HG02885 (cell line): ENCODE measurements at regions not wholly inside any gene's neighbourhood (a gene's known extent, or its start where the extent isn't known, plus 50 kb on each side); places are given as distances from the start of the nearest gene placed in this dataset.

ENCODE experiments used
- ATAC-seq: cut with Tn5 transposase; IDR thresholded peaks from one replicate; pipeline ENCODE4 v1.9.1; 2021; ENCODE audit warnings: mild to moderate bottlenecking; ENCODE audit not compliant: unreplicated experiment, poor library complexity

DNA sequence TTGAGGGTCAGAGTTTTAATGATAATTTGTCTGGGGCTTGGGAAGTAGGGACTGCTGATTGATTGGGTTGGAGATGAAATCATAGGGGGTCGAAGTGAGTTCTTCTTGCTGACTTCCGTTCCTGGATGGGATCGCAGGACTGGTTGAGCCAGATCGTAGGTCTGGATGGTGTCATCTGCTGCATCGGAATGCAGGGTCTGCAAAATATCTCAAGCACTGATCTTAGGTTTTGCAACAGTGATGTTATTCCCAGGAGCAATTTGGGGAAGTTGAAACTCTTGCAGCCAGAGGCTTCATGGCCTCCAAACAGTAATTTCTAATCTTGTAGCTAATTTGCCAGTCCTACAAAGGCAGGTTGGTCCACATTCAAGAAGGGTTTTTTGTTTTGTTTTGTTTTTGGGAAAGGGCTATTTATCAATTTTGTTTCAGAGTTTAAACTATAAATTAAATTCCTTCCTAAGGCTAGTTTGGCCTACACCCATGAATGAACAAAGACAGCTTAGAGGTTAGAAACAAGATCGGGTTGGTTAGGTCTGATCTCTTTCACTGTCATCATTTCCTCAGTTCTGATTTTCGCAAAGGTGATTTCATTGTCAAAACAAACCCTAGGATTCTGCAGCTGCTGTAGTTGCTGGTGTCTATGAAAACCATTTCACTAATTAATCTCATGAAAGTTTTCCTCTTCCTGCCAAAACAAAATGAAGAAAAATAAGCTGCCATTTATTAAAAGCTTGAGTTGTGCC, 388.0 kb downstream of the TMEM232 start:
- ATAC-seq: no peak

- no peak for ATAC-seq
These were observed 387.1 kb downstream of the TMEM232 start for GRCh38 chr5:110339399-110339798.

GRCh38 chr5:110341836-110342235, 384.6 kb downstream of the TMEM232 start:
- no peak for ATAC-seq

- ATAC-seq: no peak
These were observed 383.8 kb downstream of the TMEM232 start for GRCh38 chr5:110342683-110343082.

- ATAC-seq: no peak
These were observed 382.9 kb downstream of the TMEM232 start for GRCh38 chr5:110343616-110344015.

DNA sequence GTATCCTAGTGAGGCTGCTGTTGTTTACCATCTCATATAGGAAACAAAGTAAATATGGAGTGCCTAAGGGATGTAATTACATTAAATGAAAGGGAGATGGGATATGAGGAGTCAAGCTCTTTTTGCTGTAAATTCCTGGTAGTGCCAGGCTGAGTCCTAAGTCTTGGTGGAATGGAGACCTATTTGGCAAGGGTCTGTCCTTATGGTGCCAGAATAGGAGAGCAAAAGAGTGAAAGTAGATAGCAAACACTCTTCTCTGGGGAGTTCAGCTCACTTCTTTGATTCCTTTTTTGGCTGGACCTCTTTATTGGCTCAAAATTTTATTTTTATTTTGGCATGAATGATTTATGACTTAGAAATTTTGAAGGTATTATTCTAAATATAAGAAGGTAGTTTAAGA, 380.8 kb downstream of the TMEM232 start:
- ATAC-seq: no peak

GRCh38 chr5:110346893-110347358, 379.5 kb downstream of the TMEM232 start:
- ATAC-seq: no peak

DNA sequence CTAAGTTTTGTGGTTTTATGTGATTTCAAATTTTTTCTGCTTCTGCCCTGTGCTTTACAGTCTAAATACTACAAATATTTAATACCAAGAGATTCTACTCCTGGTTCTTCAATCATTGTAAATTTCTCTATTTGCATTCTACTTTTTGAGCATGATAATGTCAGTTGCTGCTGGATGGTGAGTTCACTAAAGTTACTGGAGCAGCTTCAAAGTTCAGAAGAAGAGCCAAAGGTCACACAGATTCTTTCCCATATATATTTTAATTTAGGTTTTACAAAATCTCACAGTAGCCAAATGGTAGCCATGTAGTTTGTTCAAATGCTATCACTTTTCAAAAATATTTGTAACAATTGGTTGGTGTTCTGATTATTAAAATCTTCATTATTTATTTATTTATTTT, 378.7 kb downstream of the TMEM232 start:
- no peak for ATAC-seq

GRCh38 chr5:110351430-110351829, 375.0 kb downstream of the TMEM232 start:
- no peak for ATAC-seq

- ATAC-seq: no peak
These were observed 372.2 kb downstream of the TMEM232 start for GRCh38 chr5:110354311-110354710.

- no peak for ATAC-seq
These were observed 371.4 kb downstream of the TMEM232 start for GRCh38 chr5:110354915-110355644.

DNA sequence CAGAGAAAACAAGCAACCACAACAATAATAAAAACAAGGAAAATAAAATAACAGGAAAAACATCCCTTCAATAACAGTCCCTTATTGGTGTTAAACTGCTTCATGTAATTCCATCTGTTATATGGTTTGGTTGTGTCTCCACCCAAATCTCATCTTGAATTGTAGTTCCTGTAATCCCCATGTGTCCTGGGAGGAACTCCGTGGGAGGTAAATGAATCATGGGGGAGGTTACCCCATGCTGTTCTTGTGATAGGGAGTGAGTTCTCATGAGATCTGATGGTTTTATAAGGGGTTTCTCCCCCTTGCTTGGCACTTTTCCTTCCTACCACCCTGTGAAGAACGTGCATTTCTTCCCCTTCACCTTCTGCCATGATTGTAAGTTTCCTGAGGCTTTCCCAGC, 369.8 kb downstream of the TMEM232 start:
- ATAC-seq: no peak

GRCh38 chr5:110359221-110359620, 367.2 kb downstream of the TMEM232 start:
- ATAC-seq: no peak

GRCh38 chr5:110361471-110361870, 365.0 kb downstream of the TMEM232 start:
- no peak for ATAC-seq

DNA sequence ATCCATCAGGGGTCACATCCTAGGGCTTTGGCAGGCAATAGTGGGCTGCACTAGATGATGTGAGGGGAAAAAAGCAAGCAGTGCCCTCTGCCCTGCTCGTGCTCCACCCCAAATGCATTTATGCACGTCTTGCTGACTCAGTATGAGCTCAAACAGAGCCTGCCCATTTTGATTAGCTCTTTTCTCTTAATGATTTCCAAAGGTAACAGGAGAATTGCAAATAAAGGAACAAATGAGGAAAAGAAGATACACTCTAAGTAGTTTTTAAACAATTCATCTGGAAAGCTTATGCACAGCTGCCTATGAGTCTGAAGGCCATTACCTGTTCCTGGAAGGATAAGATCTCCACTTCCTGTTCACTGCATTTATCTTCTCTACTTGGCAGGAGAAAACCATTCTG, 364.2 kb downstream of the TMEM232 start:
- no peak for ATAC-seq

GRCh38 chr5:110366716-110367115, 359.8 kb downstream of the TMEM232 start:
- no peak for ATAC-seq
